Large intestine (tissue), 3 donors: ENCODE measurements at regions not wholly inside any gene's neighbourhood (a gene's known extent, or its start where the extent isn't known, plus 50 kb on each side); places are given as distances from the start of the nearest gene placed in this dataset.
"Not testable (repeated sequence)": the region's sequence is repeated elsewhere in the genome, so short reads cannot be mapped to it uniquely, and the experiment has no call there.

ENCODE experiments used
- DNase-seq, 2 donors: peaks; one replicate each; pipeline versions ENCODE4 v3.0.0 to v3.0.0-alpha.2; 2013
- H3K27ac ChIP-seq: one replicate; pipeline ENCODE4 v1.5.1; 2013; ENCODE audit warnings: low read length
- H3K27me3 ChIP-seq: 2 replicates; pipeline ENCODE4 v1.6.1; 2013; ENCODE audit warnings: low read length; ENCODE audit not compliant: control insufficient read depth, insufficient read depth
- H3K36me3 ChIP-seq: 2 replicates; pipeline ENCODE4 v1.6.1; 2013; ENCODE audit warnings: low read length; ENCODE audit not compliant: control insufficient read depth, insufficient read depth
- H3K4me1 ChIP-seq: one replicate; pipeline ENCODE4 v1.6.1; 2013; ENCODE audit warnings: low read length; ENCODE audit not compliant: control insufficient read depth, insufficient read depth
- H3K4me3 ChIP-seq: one replicate; pipeline ENCODE4 v1.5.1; 2013; ENCODE audit warnings: low read length
- H3K9me3 ChIP-seq: one replicate; pipeline ENCODE4 v1.6.1; 2013; ENCODE audit warnings: mild to moderate bottlenecking, low read depth, low read length, moderate library complexity; ENCODE audit not compliant: control insufficient read depth
- WGBS: methylation state at CpG from one replicate; pipeline ENCODE4 v1.1.5; 2013; ENCODE audit warnings: low lambda C conversion rate; ENCODE audit not compliant: insufficient coverage; 5-methylcytosine and 5-hydroxymethylcytosine counted together

DNA sequence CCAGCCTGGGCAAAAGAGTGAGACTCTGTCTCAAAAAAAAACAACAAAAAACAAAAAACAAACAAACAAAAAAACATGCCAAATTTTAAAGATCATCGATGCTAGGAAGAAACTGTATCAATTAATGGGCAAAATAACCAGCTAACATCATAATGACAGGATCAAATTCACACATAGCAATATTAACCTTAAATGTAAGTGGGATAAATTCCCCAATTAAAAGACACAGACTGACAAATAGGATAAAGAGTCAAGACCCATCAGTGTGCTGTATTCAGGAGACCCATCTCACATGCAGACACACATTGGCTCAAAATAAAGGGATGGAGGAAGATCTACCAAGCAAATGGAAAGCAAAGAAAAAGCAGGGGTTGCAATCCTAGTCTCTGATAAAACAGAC is 88.4 kb upstream of the TERB2 start:
- H3K36me3 ChIP-seq, H3K27me3 ChIP-seq, H3K4me3 ChIP-seq, H3K9me3 ChIP-seq, DNase-seq, H3K4me1 ChIP-seq, H3K27ac ChIP-seq: not testable (repeated sequence)
- WGBS = 83% methylated on average over 1 of the region's 1 CpG

DNA sequence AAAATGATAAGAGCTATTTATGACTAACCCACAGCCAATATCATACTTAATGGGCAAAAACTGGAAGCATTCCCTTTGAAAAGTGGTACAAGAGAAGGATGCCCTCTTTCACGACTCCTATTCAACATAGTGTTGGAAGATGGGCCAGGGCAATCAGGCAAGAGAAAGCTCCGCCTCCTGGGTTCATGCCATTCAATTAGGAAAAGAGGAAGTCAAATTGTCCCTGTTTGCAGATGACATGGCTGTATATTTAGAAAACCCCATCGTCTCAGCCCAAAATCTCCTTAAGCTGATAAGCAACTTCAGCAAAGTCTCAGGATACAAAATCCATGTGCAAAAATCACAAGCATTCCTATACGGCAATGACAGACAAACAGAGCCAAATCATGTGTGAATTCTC is 86.4 kb upstream of the TERB2 start:
- H3K27me3 ChIP-seq, H3K4me3 ChIP-seq, H3K9me3 ChIP-seq, H3K4me1 ChIP-seq, H3K27ac ChIP-seq, H3K36me3 ChIP-seq, DNase-seq: not testable (repeated sequence)
- 86% methylated on average over 1 of the region's 4 CpGs for WGBS

DNA sequence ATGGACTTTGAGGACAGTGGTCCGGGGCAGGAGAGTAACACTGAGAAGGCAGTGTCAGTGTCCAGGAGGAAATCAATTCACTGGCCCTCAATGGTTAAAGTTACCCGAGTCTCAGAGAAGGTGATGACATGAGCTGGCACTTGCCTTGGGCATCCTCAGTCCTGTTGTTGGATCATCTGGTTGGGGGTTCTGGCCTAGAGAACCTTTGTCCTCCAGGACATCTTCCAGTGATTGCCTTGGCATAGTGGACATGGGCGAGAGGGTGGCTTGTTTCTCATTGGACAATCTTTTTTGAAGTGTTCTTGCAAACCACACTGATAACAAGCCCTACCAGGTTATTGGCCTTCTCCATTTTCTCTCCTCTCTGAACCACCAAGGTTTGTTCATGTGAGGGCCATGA is 83.4 kb upstream of the TERB2 start:
- H3K27ac ChIP-seq = no peak overlapping the region
- H3K27me3 ChIP-seq = no peaks in the 10 kb centered on the region
- no CpG with 5 or more reads among the region's 3 CpGs for WGBS
- no peaks in the 10 kb centered on the region for H3K36me3 ChIP-seq
- H3K4me1 ChIP-seq = no peaks in the 10 kb centered on the region
- no peak overlapping the region for H3K4me3 ChIP-seq
- DNase-seq = no peak
- H3K9me3 ChIP-seq = peaks cover 8% of the 10 kb centered on the region

DNA sequence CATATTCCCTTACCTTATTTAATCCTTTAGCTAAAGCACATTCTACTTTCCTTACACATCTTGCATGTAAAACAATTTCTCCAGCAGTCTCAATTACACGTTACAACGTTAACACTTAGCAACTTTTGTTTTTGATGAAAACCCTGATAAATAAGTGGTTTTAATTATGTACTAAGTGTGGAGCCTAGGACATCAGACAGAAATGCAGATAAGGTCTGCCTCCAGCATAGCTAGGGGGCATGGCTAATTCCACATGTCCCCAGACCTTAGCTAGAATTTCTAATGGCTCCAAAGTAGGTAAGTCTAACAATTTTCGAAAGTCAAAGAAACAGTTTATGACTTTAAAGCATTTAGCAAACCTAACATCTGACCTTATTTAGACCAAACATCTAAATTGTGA is 77.4 kb upstream of the TERB2 start:
- H3K4me1 ChIP-seq = no peaks in the 10 kb centered on the region
- DNase-seq = no peak
- WGBS = 75% methylated on average over 1 of the region's 3 CpGs
- peaks cover 8% of the 10 kb centered on the region for H3K9me3 ChIP-seq
- no peak overlapping the region for H3K4me3 ChIP-seq
- H3K27ac ChIP-seq = no peak overlapping the region
- H3K36me3 ChIP-seq = no peaks in the 10 kb centered on the region
- no peaks in the 10 kb centered on the region for H3K27me3 ChIP-seq

DNA sequence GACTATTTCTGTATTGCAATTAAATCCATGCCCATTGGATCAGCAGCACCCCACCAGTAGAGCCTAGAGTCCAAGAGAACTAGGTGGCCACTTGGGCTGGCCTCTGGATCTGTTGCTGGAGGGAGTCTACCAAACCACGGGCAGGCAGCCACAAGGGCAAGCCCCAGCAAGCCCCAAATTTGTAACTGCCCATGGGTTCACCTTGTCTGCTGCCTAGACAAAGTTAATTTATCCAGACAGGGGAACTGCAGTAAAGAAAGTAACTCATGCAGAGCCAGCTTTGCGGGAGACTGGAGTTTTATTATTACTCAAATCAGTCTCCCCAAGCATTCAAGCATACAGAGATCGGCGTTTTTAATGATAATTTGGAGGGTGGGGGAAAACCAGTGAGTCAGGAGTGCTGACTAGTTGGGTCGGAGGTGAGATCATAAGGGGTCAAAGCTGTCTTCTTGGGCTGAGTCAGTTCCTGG is 74.0 kb upstream of the TERB2 start:
- WGBS = no CpG with 5 or more reads among the region's 5 CpGs
- H3K27me3 ChIP-seq = no peaks in the 10 kb centered on the region
- no peak overlapping the region for H3K27ac ChIP-seq
- H3K4me3 ChIP-seq = no peak overlapping the region
- no peak for DNase-seq
- H3K36me3 ChIP-seq = no peaks in the 10 kb centered on the region
- no peaks in the 10 kb centered on the region for H3K4me1 ChIP-seq
- no peaks in the 10 kb centered on the region for H3K9me3 ChIP-seq

DNA sequence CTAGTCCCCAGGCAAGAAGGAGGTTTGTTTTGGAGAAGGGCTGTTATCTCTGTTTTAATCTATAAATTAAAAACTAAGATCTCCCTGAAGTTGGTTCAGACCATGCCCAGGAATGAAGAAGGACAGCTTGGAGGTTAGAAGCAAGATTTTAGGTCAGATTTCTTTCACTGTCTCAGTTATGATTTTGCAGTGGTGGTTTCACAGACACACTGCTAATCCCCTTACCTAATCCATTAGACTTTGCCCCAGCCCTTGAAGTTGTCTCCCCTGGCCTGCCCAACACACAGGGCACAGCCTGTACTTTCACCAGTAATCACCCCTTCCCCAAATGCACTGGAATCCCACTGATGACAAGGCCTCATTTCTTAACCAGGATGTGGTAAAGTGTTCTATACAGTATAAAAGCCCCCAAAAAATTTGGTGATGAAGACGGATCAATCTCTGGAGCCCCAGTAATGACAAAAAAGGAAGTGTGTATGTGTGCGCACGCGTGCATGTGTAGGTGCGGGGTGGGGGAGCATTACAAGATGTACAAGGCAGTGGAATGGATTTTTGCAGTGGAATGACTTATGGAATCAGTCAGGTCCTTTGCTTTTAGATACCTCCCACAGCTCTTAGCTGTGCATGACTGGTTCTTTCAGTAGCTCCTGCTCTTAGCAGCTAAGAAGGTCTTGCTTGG is 73.1 kb upstream of the TERB2 start:
- H3K9me3 ChIP-seq = no peaks in the 10 kb centered on the region
- no peak overlapping the region for H3K4me3 ChIP-seq
- WGBS = no CpG with 5 or more reads among the region's 5 CpGs
- no peaks in the 10 kb centered on the region for H3K27me3 ChIP-seq
- no peaks in the 10 kb centered on the region for H3K36me3 ChIP-seq
- no peak overlapping the region for H3K27ac ChIP-seq
- no peaks in the 10 kb centered on the region for H3K4me1 ChIP-seq
- no peak for DNase-seq

DNA sequence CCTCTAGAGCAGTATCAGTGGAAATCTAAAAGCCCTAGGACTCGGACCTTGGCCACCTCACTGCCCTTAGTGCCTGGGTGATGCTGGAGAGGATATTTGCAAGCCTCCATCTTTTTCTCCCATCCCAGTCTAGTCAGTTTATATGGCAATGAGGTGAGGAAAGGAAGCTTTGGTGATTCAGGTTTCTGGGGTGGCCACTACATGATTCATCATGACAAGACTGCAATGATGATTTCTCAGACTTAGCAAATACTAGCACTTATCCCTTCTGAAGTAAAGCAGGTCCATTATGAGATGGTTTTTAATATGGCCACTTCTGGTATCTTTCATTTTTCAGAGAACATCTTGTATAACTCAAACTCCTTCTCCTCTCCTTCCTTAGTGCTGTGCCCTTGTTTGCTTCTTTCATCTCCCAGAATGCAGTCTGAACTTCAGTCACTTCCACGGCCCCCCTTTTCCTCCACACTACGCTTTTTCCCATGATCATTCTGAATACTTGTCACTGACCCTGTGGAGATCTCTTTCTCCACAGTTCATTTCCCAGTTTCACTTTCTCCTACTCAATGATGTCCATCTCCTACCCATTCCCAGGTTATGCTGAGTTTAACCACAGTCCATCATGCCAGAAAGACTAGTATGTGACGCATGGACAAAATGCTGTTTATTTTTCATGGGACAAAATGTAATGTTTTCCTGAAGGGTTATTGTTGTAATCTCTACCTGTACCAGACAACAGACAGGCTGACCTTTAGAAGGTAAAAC is 57.4 kb upstream of the TERB2 start:
- H3K4me3 ChIP-seq, H3K4me1 ChIP-seq, DNase-seq, H3K27me3 ChIP-seq, H3K9me3 ChIP-seq, H3K36me3 ChIP-seq, H3K27ac ChIP-seq: not testable (repeated sequence)
- WGBS = no CpG with 5 or more reads among the region's 4 CpGs

DNA sequence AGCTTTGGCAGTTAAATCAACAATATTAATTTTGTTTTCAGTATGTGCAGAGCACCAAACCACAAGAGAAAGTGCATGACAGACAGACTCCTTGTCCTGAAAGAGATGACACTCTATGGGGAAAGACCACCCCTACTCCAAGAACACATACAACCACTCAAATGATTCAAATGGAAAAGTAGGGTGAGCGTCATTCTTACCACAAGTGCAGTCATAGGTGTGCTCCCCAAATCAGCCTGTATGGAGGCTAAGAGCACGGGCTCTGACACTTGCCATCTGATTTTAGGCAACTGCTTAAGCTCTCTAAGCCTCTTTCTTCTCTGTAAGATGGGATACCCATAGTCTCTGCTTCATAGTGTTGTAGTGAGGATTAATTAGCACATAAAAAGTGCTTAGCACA is 56.7 kb upstream of the TERB2 start:
- not testable (repeated sequence) for H3K27ac ChIP-seq, H3K36me3 ChIP-seq, H3K9me3 ChIP-seq, H3K27me3 ChIP-seq, H3K4me3 ChIP-seq, DNase-seq, H3K4me1 ChIP-seq
- WGBS = no CpG with 5 or more reads among the region's 2 CpGs

DNA sequence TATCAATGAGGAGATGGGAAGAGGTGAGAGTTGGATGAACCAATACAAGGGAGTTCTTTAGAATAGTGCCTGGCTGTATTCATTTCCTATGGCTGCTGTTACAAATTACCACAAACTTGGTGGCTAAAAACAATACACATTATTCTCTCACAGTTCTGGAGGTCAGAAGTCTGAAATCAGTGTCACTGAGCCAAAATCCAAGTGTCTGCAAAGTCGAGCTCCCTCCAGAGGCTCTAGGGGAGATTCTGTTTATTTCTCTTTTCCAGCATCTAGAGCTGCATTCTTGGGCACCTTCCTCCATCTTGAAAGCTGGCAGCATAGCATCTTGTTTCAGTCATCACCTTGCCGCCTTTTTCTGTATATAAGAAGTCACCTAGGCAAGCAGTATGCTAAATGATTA is 55.7 kb upstream of the TERB2 start:
- WGBS = 90% methylated on average over 2 of the region's 2 CpGs
- not testable (repeated sequence) for H3K36me3 ChIP-seq, DNase-seq

DNA sequence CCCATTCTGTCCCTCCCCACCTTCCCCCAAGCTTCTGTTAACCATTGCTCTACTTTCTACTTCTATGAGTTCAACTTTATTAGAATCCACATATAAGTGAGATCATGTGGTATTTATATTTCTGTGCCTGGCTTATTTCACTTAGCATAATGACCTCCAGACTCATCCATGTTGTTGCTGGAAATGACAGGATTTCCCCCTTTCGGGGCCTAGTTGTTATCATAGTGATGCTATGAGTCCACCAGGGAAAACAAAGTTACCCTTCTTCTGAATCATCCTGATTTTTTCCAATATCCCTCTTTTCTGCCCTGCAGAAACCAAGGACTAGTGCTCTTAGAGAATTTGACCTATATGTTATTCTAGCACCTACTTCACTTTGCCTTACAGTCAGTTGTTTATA is 53.2 kb upstream of the TERB2 start:
- H3K4me1 ChIP-seq, H3K36me3 ChIP-seq, H3K9me3 ChIP-seq, H3K4me3 ChIP-seq, DNase-seq, H3K27me3 ChIP-seq, H3K27ac ChIP-seq: not testable (repeated sequence)
- 100% methylated on average over 1 of the region's 1 CpG for WGBS

More for the DNA sequence above, 55.7 kb upstream of the TERB2 start:
- not testable (repeated sequence) for H3K4me3 ChIP-seq, H3K4me1 ChIP-seq, H3K27ac ChIP-seq, H3K27me3 ChIP-seq, H3K9me3 ChIP-seq
